ENCODE measurements at regions not wholly inside any gene's neighbourhood (a gene's known extent, or its start where the extent isn't known, plus 50 kb on each side); places are given as distances from the start of the nearest gene placed in this dataset.

GRCh38 chr1:88462488-88463261 lies 221.4 kb upstream of the PKN2 start:
- Mint-ChIP-seq H3K36me3 (ENCODE audit: insufficient read depth, unreplicated experiment) (no peaks in the 10 kb centered on the region), H3K9me3 (ENCODE audit: unreplicated experiment) (no peaks in the 10 kb centered on the region), H3K27me3 (ENCODE audit: insufficient read depth, unreplicated experiment) (peaks cover 15% of the 10 kb centered on the region), H3K27ac (ENCODE audit: unreplicated experiment) (no peak overlapping the region), H3K4me1 (ENCODE audit: low read depth, unreplicated experiment) (no peaks in the 10 kb centered on the region), H3K4me3 (ENCODE audit: unreplicated experiment) (peak overlapping the region; percentile 38)
- no peaks in the 10 kb centered on the region for H3K27me3 ChIP-seq (replicated peaks; ENCODE audit: control insufficient read depth, insufficient read depth, low read length)
- no TSS peak for BruUV-seq (replicated peaks)
- intact Hi-C loops (cut with micrococcal nuclease; ENCODE audit: unreplicated experiment), result no loop called here
- ChIA-PET POLR2A (no interaction called here), CTCF (no interaction called here)
- no peaks in the 10 kb centered on the region for H3K4me1 ChIP-seq
- DNase-seq, result peak in 1 of 2 experiments; percentile 5
- no peak for TF ChIP-seq CTCF (IDR thresholded peaks at IDR 0.05; ENCODE audit: insufficient read depth in 1 of 2, low read depth in 1 of 2, low read length in 1 of 2, severe bottlenecking in 1 of 2, unreplicated experiment in 1 of 2)
- no peaks in the 10 kb centered on the region for H3K9me3 ChIP-seq
- H3K36me3 ChIP-seq (ENCODE audit: control insufficient read depth, insufficient read depth, low read length), result no peaks in the 10 kb centered on the region
- H3K4me3 ChIP-seq (ENCODE audit: low read depth, low read length), result peak overlapping the region; percentile 17

GRCh38 chr1:88463401-88463985 lies 220.6 kb upstream of the PKN2 start:
- no peak for DNase-seq
- no peaks in the 10 kb centered on the region for H3K4me1 Mint-ChIP-seq (ENCODE audit: low read depth, unreplicated experiment)

GRCh38 chr1:88466011-88466410 lies 218.1 kb upstream of the PKN2 start:
- Histone ChIP-seq H3K4me3 (ENCODE audit: low read depth, low read length) (no peak overlapping the region), H3K4me1 (no peaks in the 10 kb centered on the region), H3K36me3 (ENCODE audit: control insufficient read depth, insufficient read depth, low read length) (no peaks in the 10 kb centered on the region), H3K9me3 (no peaks in the 10 kb centered on the region), H3K27me3 (replicated peaks; ENCODE audit: control insufficient read depth, insufficient read depth, low read length) (no peaks in the 10 kb centered on the region)
- no TSS peak for BruUV-seq (replicated peaks)
- Mint-ChIP-seq H3K4me3 (ENCODE audit: unreplicated experiment) (no peak overlapping the region), H3K27me3 (ENCODE audit: insufficient read depth, unreplicated experiment) (peaks cover 10% of the 10 kb centered on the region), H3K9me3 (ENCODE audit: unreplicated experiment) (no peaks in the 10 kb centered on the region), H3K4me1 (ENCODE audit: low read depth, unreplicated experiment) (no peaks in the 10 kb centered on the region), H3K27ac (ENCODE audit: unreplicated experiment) (no peak overlapping the region), H3K36me3 (ENCODE audit: insufficient read depth, unreplicated experiment) (no peaks in the 10 kb centered on the region)
- POLR2A ChIA-PET, result no interaction called here
- DNase-seq, result no peak
- CTCF ChIA-PET, result interaction anchor here (0.5 kb wide), 1 partner anchor 65 kb away, joined by 3 read pairs; no protein-coding TSS in a partner anchor
- intact Hi-C loops (cut with micrococcal nuclease; ENCODE audit: unreplicated experiment), result no loop called here
- TF ChIP-seq CTCF (IDR thresholded peaks at IDR 0.05; ENCODE audit: insufficient read depth in 1 of 2, low read depth in 1 of 2, low read length in 1 of 2, severe bottlenecking in 1 of 2, unreplicated experiment in 1 of 2), result no peak

More at GRCh38 chr1:88463401-88463985, 220.6 kb upstream of the PKN2 start:
- ChIA-PET CTCF (no interaction called here), POLR2A (no interaction called here)
- no peak overlapping the region for H3K27ac Mint-ChIP-seq (ENCODE audit: unreplicated experiment)
- no peak for TF ChIP-seq CTCF (IDR thresholded peaks at IDR 0.05; ENCODE audit: insufficient read depth in 1 of 2, low read depth in 1 of 2, low read length in 1 of 2, severe bottlenecking in 1 of 2, unreplicated experiment in 1 of 2)
- no peaks in the 10 kb centered on the region for H3K9me3 Mint-ChIP-seq (ENCODE audit: unreplicated experiment)
- Histone ChIP-seq H3K4me1 (no peaks in the 10 kb centered on the region), H3K36me3 (ENCODE audit: control insufficient read depth, insufficient read depth, low read length) (no peaks in the 10 kb centered on the region), H3K27me3 (replicated peaks; ENCODE audit: control insufficient read depth, insufficient read depth, low read length) (no peaks in the 10 kb centered on the region), H3K4me3 (ENCODE audit: low read depth, low read length) (no peak overlapping the region), H3K9me3 (no peaks in the 10 kb centered on the region)
- no TSS peak for BruUV-seq (replicated peaks)
- peaks cover 15% of the 10 kb centered on the region for H3K27me3 Mint-ChIP-seq (ENCODE audit: insufficient read depth, unreplicated experiment)
- no peaks in the 10 kb centered on the region for H3K36me3 Mint-ChIP-seq (ENCODE audit: insufficient read depth, unreplicated experiment)
- intact Hi-C loops (cut with micrococcal nuclease; ENCODE audit: unreplicated experiment), result no loop called here
- H3K4me3 Mint-ChIP-seq (ENCODE audit: unreplicated experiment), result no peak overlapping the region

Data from Caco-2 (cell line).